ENCODE measurements at regions not wholly inside any gene's neighbourhood (a gene's known extent, or its start where the extent isn't known, plus 50 kb on each side); places are given as distances from the start of the nearest gene placed in this dataset.

DNA sequence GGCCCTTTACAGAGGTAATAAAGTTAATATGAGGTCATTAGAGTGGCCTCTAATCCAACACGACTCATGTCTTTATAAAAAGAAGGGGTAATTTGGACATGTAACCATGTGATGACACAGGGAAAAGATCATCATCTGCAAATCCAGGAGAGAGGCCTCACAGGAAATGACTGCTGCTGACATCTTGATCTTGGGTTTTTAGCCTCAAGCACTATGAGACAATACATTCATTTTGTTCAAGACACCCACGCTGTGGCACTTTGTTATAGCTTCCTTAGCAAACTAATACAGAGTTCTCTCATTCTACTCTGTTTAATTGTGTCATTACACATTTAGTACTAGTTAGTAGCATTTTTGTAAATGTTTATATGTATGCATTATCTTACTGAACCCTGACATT, 64.0 kb upstream of the RUNX1 start:
- TF ChIP-seq POLR2A (IDR thresholded peaks at IDR 0.05) (no peak), CTCF (IDR thresholded peaks at IDR 0.05) (no peak)

All from upper lobe of left lung (tissue), 4 donors.